ENCODE measurements at regions not wholly inside any gene's neighbourhood (a gene's known extent, or its start where the extent isn't known, plus 50 kb on each side); places are given as distances from the start of the nearest gene placed in this dataset.
A peak's percentile ranks its signal among the peaks of the same experiment; 100 is the strongest.

DNA sequence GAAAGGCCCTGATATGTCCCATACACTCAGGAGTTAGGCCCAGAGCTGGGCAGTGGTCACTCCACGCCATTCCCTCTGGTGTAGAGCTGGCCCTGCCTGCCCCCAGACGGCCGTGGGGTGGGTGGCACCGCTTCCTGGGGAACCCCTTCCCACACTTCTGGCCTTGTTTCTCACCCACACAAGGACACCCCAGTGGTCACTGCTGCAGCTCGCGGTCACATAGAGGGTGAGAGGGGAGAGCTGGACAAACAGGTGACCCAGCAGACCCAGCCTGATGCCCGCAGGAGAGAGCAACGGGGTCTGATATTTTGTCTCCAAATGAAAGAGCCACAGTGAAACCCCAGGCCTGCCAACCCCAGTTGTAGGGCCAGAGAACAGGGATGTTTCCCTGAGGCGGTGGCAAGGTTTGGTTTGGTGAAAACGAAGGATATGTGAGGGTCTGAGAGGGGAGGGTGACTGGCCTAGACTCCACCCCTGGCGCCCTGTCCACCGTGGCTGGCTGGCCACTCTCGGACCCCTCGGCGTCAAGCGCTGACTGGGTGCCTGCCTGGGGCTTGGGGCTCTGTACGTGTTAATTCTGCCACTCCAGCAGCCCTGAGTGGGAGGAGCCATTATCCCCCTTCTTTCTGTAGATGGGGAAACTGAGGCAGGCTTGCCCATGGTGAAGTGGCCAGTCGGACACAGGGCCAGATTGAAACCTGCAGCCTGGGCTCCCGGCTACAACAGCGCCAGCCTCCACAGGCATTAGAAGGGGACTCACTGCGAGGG is 71.0 kb upstream of the PPARA start:
- peak; percentile 29 for DNase-seq

DNA sequence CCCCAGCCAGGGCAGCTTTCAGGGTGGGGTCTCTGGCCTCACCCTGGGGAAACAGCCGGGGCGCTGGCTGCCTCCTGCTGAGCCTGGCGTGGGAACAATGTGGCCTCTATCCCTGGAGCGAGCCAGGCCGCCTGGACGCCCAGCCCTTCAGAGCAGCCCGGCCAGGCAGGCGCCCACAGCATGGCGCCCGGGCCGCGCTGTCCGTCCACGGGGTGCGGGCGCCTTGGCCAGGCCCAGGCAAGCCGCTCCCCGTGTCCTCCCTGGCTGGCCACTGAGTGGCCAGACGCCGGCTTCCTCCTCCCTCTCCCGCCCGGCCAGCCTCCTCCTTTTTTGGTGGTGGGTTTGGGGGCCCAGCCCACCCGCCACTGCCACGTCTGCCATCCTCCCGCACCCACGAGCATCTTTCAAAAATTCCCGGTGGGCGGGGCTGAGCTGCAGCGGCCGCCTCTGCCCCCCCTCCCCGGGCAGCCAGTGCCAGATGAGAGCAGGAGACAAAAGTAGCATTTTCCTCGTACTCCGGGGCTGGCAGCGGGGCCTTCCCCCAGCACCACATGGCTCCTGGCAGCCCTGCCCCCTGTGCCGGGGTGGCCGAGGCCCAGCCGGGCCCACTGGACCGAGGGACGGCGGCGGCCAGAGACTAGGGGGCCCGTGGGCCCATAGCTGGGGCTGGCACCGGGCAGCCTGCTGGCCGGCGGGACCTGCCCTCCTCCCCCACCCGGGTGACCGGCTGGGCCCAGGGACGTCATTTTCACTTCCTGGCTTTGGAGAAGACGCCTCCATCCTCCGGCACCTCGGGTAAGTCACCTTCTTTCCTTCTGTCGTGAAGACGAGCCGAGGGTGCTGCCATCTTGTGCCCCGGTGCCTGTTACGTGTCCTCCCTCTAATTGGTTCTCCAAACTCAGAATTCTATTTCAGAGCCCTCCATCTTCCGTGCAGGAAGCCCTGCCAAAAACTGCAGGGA is 70.2 kb upstream of the PPARA start:
- DNase-seq: peak; percentile 83

DNA sequence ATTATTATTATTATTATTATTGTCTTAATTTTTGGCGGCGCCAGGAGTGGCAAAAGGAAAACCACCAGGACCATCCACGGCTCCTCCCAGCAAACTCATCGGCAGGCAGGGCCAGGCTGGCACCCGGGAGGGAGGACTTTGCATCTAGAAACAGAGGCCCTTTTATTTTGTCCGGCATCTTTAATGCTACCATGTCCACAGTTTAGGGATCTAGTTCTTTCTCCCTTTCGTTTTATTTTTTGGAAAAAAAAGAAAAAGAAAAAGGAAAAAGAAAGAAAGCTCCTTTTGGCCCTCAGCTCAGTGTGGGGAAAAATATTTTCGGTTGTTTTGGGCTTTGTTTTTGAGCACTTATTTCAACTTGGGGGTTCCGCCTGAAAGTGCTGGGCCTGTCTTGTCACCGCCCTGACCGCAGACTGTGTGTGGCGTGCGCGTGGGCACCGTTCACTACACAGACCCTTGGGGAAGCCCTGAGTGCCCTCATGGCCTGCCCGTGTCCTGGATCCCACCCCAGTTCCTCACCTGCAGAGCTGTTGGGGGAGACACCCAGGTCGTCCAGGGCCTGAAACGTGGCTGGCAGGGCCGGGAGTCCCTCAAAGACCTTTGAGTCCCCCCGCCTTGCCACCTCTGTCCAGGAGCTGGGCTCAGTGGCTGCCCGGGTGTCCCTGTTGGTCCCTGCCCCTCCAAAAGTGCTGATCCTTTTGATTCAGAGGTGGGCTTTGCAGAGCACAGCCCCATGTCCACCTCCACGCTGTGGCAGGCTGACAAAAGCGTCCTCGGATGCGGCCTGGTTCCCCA is 69.1 kb upstream of the PPARA start:
- DNase-seq: peak; percentile 25

- DNase-seq: peak; percentile 21
Observed at GRCh38 chr22:46081831-46082210, 68.5 kb upstream of the PPARA start.

- peak; percentile 24 for DNase-seq
Observed at GRCh38 chr22:46082633-46083032, 67.7 kb upstream of the PPARA start.

GRCh38 chr22:46083383-46084350 is 66.7 kb upstream of the PPARA start:
- no peak for DNase-seq

DNA sequence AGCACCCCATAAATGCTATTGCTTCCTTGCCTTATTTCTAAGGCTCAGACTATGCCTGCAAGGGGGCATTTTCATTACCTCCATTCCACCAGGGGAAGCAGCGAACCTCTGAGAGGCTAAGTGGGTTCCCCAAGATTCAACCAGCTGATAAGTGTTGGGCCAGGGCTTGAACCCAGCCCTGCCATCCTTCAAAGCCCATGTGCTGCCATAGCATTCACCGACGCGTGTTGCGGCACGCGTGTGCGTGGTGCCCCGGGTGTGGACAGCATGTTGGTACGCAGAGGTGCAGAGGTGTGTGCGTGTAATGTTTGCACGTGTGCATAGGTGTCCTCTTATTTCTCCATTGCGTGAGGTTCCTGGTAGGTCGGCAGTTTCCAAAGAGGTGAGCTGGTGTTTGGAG is 66.0 kb upstream of the PPARA start:
- DNase-seq: peak; percentile 18

DNA sequence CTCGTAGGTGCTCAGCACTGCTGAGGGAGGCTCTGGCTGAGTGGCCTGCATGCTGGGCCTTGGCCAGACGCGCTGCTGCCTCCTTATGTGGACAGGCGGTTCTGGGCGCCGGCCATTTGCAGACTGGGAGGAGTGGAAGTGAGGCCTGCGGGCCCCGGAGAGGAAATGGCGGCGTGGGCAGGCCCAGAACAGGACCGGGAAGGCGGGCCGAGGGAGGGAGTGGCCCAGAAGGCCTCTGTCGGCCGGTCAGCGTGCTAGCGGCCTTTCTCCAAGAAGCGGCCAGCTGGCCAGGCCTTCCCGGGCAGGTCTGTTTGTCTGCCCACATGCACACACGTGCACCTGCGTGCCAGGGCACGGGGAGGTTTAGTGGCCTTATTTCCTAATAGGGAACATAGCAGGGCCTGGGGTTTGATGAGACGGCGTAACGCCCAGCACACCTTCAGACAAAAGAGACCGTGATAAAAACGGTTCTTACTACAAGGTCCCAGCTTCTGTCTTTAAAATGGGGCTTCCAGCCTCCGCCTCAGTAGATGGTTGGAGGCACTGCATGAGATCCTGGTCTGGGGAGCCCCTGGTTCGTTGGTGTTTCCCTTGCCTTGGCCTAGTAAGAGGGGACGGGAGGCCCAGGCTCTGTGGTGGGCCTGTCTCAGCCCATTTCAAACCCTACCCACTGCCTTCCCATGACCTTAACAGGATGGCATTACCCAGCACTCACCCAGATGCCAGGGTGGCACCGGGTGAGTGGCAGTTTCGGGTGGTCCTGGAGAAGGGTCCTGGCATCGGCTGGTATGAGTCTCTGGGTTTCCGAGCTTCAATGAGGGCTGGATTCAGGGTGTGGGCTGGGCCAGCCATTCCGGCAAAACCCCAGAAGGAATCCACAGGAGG is 65.1 kb upstream of the PPARA start:
- DNase-seq: peak; percentile 47

GRCh38 chr22:46085828-46086576 is 64.3 kb upstream of the PPARA start:
- peak; percentile 52 for DNase-seq

DNA sequence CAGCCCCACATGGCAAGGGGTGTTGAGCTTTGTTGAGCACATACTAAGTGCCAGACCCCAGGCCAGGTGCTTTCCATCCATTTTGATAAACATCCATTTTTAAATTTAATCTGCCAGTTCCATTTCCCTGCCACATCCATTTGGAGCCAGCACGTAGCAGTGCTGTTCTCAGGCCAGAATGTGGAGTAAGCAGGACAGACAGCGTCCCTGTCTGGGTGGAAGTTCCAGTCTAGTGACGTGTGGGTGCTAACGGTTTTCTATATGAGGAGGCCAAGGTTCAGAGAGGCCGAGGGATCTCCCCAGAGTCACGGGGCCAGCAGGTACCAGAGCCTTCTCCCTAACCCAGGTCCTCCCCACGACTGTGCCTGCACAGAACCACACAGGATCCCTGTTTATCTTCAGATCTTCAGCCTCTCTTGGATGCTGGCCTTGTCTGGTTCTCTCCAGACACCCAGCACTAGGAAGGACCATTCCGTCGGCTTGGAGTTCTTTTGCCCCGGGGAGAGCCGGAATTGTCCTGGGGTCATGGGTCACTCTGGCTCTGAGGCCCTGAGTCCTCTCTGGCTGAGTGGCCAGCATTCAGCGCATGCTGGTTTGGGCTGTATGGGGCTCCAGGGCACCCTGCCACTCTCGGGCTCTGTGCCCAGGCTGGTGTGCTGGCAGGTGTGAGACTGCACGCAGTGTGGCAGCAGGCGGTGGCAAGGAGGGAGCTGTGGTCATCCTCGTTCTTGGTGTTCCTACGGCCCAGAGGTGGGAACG is 63.6 kb upstream of the PPARA start:
- DNase-seq: peak; percentile 30

DNA sequence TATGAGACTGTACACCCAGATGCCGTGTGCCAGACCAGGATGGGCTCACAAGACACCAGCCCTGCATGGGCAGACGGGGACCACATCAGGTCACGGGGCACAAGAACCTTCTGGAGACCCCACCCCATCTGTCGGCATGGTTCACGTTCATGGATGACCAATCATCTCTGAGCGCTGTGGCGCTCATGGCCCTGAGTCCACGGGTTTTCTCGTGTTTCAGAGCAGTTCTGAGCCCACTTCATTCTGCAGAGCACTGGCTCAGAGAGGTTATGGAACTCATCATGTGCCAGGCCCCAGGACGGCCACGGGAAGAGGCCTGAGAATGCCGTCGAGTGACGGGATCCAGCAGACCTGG is 63.0 kb upstream of the PPARA start:
- no peak for DNase-seq

GRCh38 chr22:46087816-46088277 is 62.5 kb upstream of the PPARA start:
- peak; percentile 96 for DNase-seq

DNA sequence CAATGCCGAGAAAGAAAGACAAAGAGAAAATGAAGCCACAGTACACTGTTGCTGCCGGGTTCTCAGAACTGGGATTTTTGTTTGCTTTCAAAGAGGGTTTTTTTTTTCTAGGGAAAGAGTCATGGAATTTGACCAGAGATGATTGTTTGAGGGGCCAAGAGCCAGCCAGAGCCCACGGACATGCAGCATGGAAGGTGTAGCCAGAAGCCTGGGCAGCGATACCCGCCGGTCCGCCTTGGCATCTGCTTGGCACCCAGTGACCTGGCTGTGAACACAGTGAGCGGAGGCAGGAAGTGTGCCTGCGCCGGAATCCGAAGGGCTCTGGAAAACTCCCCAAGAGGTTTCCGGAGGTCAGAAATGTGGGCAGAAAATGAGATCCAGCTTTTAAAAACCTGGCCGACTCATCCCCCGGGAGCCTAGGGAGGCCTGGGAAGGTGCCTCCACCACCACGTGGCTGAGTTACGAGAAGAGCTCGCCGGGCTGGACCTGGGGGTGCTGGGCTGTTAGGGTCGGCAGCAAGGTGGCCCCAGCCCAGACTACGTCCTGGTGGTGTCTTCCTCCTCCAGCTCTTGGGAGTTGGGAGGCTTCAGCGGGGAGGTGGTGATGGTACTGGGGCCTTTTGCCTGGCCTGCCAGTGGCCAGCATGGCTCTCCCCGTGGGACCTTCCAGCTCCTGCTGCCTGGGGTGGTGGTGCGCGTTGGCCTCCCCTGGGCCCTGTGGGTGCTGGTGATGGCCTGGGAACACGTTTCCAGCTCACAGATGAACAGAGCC is 61.6 kb upstream of the PPARA start:
- DNase-seq: peak; percentile 53

DNA sequence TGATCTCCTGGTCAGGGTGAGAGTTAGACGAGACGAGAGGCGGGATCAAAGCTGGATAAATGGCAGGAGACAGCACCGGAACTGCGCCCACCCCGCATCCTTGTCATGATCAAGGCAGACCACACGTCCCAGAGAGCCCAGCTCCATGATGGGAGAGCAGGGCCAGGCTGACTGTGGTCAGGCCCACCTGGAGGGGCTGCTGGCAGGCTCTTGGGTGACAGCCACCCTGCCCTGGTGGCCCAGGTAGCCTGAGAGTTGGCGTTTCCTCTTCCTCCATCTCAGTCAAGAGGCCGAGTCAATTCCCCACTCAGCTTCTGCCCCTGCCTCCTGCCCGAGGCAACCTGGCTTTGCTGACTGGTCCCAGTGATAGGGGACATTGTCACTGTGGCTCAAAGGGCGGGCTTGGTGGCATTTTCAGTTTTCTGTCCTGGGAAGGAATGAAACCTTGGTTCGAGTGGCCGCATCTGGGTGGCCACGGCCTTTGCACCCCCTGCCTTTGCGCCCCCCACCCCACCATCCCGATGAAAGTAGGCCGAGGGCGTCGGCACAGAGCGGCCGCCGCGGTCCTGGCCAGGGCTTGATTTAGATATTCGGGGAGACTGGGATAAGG is 60.8 kb upstream of the PPARA start:
- DNase-seq: peak; percentile 28

GRCh38 chr22:46090036-46090591 is 60.2 kb upstream of the PPARA start:
- DNase-seq: peak; percentile 29

DNA sequence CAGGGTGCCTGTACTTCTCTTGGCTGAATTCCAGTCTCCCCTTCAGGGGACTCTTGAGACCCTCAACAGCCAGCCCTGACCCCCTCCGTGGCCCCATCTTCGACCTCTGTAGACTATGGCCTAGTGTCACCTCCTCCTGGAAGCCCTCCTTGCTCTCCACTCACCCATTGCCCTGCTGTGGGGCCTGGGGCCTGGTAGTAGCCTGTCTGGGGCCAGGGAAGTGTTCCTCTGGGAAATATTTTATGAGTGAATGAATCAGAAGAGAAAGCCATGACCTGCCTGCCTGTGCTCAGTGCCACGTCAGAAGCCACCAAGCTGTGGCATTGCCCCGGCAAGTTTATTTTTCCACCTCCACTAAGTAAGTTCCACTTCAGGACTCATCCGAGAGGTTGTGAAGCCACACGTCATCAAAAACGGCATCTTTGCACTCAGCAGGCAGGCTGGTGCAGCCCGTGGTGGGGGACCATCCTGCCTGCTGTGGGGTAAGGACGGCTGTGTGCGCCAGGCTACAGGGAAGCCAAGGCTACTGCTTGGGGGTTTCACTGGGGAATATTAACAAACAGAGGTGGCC is 59.6 kb upstream of the PPARA start:
- peak; percentile 12 for DNase-seq

- DNase-seq: no peak
Observed at GRCh38 chr22:46091277-46091977, 58.9 kb upstream of the PPARA start.

All from left hindlimb (tissue), 1 donor.